DND-41 (cell line): ENCODE measurements at regions not wholly inside any gene's neighbourhood (a gene's known extent, or its start where the extent isn't known, plus 50 kb on each side); places are given as distances from the start of the nearest gene placed in this dataset.

Experiments used
- ATAC-seq: fragments of 200-7000 bp; cut with Tn5 transposase; 3 replicates; pipeline ENCODE4 v1.9.1; 2021; ENCODE audit warnings: low read depth; ENCODE audit not compliant: insufficient read depth
- DNase-seq: peaks from one replicate; pipeline ENCODE4 v3.0.0-alpha.2; 2020
- H2AFZ ChIP-seq: 2 replicates; pipeline ENCODE4 v1.6.0; 2012; ENCODE audit warnings: low read depth, low read length
- H3K27ac ChIP-seq: 2 replicates; pipeline ENCODE4 v1.5.1; 2012; ENCODE audit warnings: low read length, inconsistent platforms
- H3K27me3 ChIP-seq: fragments of 200-600 bp; sonication (generic); 2 replicates; pipeline ENCODE4 v1.6.0; 2012; ENCODE audit warnings: low read length, mild to moderate bottlenecking, inconsistent platforms; ENCODE audit not compliant: insufficient read depth, poor library complexity
- H3K36me3 ChIP-seq: 2 replicates; pipeline ENCODE4 v1.5.1; 2012; ENCODE audit warnings: low read length, inconsistent platforms; ENCODE audit not compliant: insufficient read depth
- H3K4me1 ChIP-seq: 2 replicates; pipeline ENCODE4 v1.5.1; 2012; ENCODE audit warnings: mild to moderate bottlenecking, low read length; ENCODE audit not compliant: insufficient read depth
- H3K4me2 ChIP-seq: 2 replicates; pipeline ENCODE4 v1.6.0; 2012; ENCODE audit warnings: mild to moderate bottlenecking, moderate library complexity, low read length, inconsistent platforms; ENCODE audit not compliant: insufficient read depth
- H3K4me3 ChIP-seq, 2 experiments: fragments of 200-600 bp in 1 of 2; shearing (Covaris generic) in 1 of 2; 2 replicates each; pipeline ENCODE4 v1.5.1; 2012 to 2016; ENCODE audit warnings: inconsistent platforms in 2 of 2, low read length in 2 of 2, mild to moderate bottlenecking in 2 of 2, low read depth in 1 of 2, moderate library complexity in 1 of 2
- H3K79me2 ChIP-seq: 2 replicates; pipeline ENCODE4 v1.6.0; 2012; ENCODE audit warnings: low read length, inconsistent platforms; ENCODE audit not compliant: insufficient read depth
- H3K9ac ChIP-seq: 2 replicates; pipeline ENCODE4 v1.6.0; 2012; ENCODE audit warnings: low read depth, mild to moderate bottlenecking, inconsistent platforms, low read length, moderate library complexity
- H3K9me3 ChIP-seq: 2 replicates; pipeline ENCODE4 v1.5.1; 2012; ENCODE audit warnings: low read length, moderate library complexity, mild to moderate bottlenecking, inconsistent platforms; ENCODE audit not compliant: insufficient read depth, severe bottlenecking
- H4K20me1 ChIP-seq: 2 replicates; pipeline ENCODE4 v1.6.0; 2012; ENCODE audit warnings: low read length; ENCODE audit not compliant: insufficient read depth
- CTCF ChIP-seq: IDR thresholded peaks from 2 replicates; pipeline ENCODE4 v1.5.1; 2012; ENCODE audit warnings: borderline replicate concordance, low read length, moderate library complexity, mild to moderate bottlenecking; ENCODE audit not compliant: poor library complexity, severe bottlenecking; ENCODE audit errors: extremely low read depth
- EZH2 ChIP-seq: IDR thresholded peaks from 3 replicates; pipeline ENCODE4 v1.6.1; 2012; ENCODE audit warnings: borderline replicate concordance, low read depth, mild to moderate bottlenecking, moderate library complexity, low read length, inconsistent platforms; ENCODE audit not compliant: severe bottlenecking

GRCh38 chr5:147179562-147180147 is 55.2 kb upstream of the STK32A start:
- Histone ChIP-seq H3K9me3 (no peaks in the 10 kb centered on the region), H3K9ac (no peak overlapping the region), H3K27ac (no peak overlapping the region), H3K36me3 (no peaks in the 10 kb centered on the region), H3K4me1 (no peaks in the 10 kb centered on the region), H2AFZ (no peak overlapping the region), H4K20me1 (no peaks in the 10 kb centered on the region), H3K79me2 (no peaks in the 10 kb centered on the region), H3K27me3 (peaks cover 4% of the 10 kb centered on the region), H3K4me2 (no peak overlapping the region), H3K4me3 (no peak overlapping the region)
- DNase-seq, result no peak
- ATAC-seq, result no peak
- TF ChIP-seq CTCF, result no peak
- no peak for TF ChIP-seq EZH2

GRCh38 chr5:147180751-147181150 is 54.1 kb upstream of the STK32A start:
- no peaks in the 10 kb centered on the region for H3K36me3 ChIP-seq
- no peak for ATAC-seq

More at GRCh38 chr5:147180751-147181150, 54.1 kb upstream of the STK32A start:
- H3K9ac ChIP-seq, result no peak overlapping the region
- no peak overlapping the region for H3K27ac ChIP-seq
- peaks cover 4% of the 10 kb centered on the region for H3K27me3 ChIP-seq
- no peak overlapping the region for H2AFZ ChIP-seq
- no peaks in the 10 kb centered on the region for H3K4me1 ChIP-seq
- H3K79me2 ChIP-seq, result no peaks in the 10 kb centered on the region
- no peak overlapping the region for H3K4me3 ChIP-seq
- DNase-seq, result no peak
- H4K20me1 ChIP-seq, result no peaks in the 10 kb centered on the region
- H3K9me3 ChIP-seq, result no peaks in the 10 kb centered on the region
- TF ChIP-seq EZH2 (no peak), CTCF (no peak)
- no peak overlapping the region for H3K4me2 ChIP-seq
